ENCODE measurements at regions not wholly inside any gene's neighbourhood (a gene's known extent, or its start where the extent isn't known, plus 50 kb on each side); places are given as distances from the start of the nearest gene placed in this dataset.
"Not testable (repeated sequence)": the region's sequence is repeated elsewhere in the genome, so short reads cannot be mapped to it uniquely, and the experiment has no call there.

GRCh38 chr2:190742431-190742830, 93.5 kb downstream of the NAB1 start:
- Mint-ChIP-seq H3K36me3 (peaks cover 6% of the 10 kb centered on the region), H3K27ac (no peak overlapping the region), H3K4me3 (no peak overlapping the region), H3K27me3 (peaks cover 9% of the 10 kb centered on the region), H3K4me1 (no peaks in the 10 kb centered on the region), H3K9me3 (no peaks in the 10 kb centered on the region)
- POLR2A ChIA-PET, result no interaction called here
- no peak for ATAC-seq (ENCODE audit: low read depth)
- DNase-seq, result no peak

GRCh38 chr2:190744041-190744440, 95.2 kb downstream of the NAB1 start:
- peaks cover 6% of the 10 kb centered on the region for H3K27me3 Mint-ChIP-seq
- no peak for DNase-seq
- H3K4me1 Mint-ChIP-seq, result no peaks in the 10 kb centered on the region
- H3K4me3 Mint-ChIP-seq, result no peak overlapping the region
- no peak for ATAC-seq (ENCODE audit: low read depth)
- no peaks in the 10 kb centered on the region for H3K9me3 Mint-ChIP-seq
- POLR2A ChIA-PET, result no interaction called here
- H3K36me3 Mint-ChIP-seq, result peaks cover 6% of the 10 kb centered on the region
- no peak overlapping the region for H3K27ac Mint-ChIP-seq

GRCh38 chr2:190746971-190747761, 98.3 kb downstream of the NAB1 start:
- Mint-ChIP-seq H3K36me3 (peaks cover 2% of the 10 kb centered on the region), H3K9me3 (no peaks in the 10 kb centered on the region), H3K27me3 (peaks cover 6% of the 10 kb centered on the region), H3K27ac (no peak overlapping the region), H3K4me1 (no peaks in the 10 kb centered on the region), H3K4me3 (no peak overlapping the region)
- ATAC-seq (ENCODE audit: low read depth) (no peak), DNase-seq (no peak)
- POLR2A ChIA-PET, result no interaction called here

- no peak overlapping the region for H3K27ac Mint-ChIP-seq
- POLR2A ChIA-PET, result no interaction called here
- H3K9me3 Mint-ChIP-seq, result no peaks in the 10 kb centered on the region
- no peak for DNase-seq
- peaks cover 5% of the 10 kb centered on the region for H3K27me3 Mint-ChIP-seq
- no peak for ATAC-seq (ENCODE audit: low read depth)
- no peak overlapping the region for H3K4me3 Mint-ChIP-seq
- no peaks in the 10 kb centered on the region for H3K4me1 Mint-ChIP-seq
- H3K36me3 Mint-ChIP-seq, result peaks cover 2% of the 10 kb centered on the region
These were observed 100.1 kb downstream of the NAB1 start for GRCh38 chr2:190748966-190749365.

GRCh38 chr2:190755772-190756415, 107.0 kb downstream of the NAB1 start:
- Mint-ChIP-seq H3K9me3 (no peaks in the 10 kb centered on the region), H3K27ac (no peak overlapping the region), H3K4me1 (peaks cover 11% of the 10 kb centered on the region), H3K36me3 (no peaks in the 10 kb centered on the region), H3K27me3 (no peaks in the 10 kb centered on the region), H3K4me3 (no peak overlapping the region)
- DNase-seq, result no peak
- POLR2A ChIA-PET, result no interaction called here
- ATAC-seq (ENCODE audit: low read depth), result no peak

GRCh38 chr2:190759749-190760213, 110.9 kb downstream of the NAB1 start:
- peaks cover 13% of the 10 kb centered on the region for H3K4me1 Mint-ChIP-seq
- no peaks in the 10 kb centered on the region for H3K9me3 Mint-ChIP-seq
- H3K27ac Mint-ChIP-seq, result no peak overlapping the region
- H3K4me3 Mint-ChIP-seq, result no peak overlapping the region
- no peak for DNase-seq
- ATAC-seq (ENCODE audit: low read depth), result no peak
- POLR2A ChIA-PET, result no interaction called here
- H3K27me3 Mint-ChIP-seq, result peaks cover 2% of the 10 kb centered on the region
- no peaks in the 10 kb centered on the region for H3K36me3 Mint-ChIP-seq

- ATAC-seq (ENCODE audit: low read depth); POLR2A ChIA-PET; H3K9me3 Mint-ChIP-seq; H3K36me3 Mint-ChIP-seq; H3K27me3 Mint-ChIP-seq: not testable (repeated sequence)
- H3K27ac Mint-ChIP-seq, result peak overlapping the region; percentile 31
- peaks cover 13% of the 10 kb centered on the region for H3K4me1 Mint-ChIP-seq
- peak; percentile 38 for DNase-seq
- H3K4me3 Mint-ChIP-seq, result peak overlapping the region; percentile 67
These were observed 111.7 kb downstream of the NAB1 start for GRCh38 chr2:190760353-190761150.

GRCh38 chr2:190761216-190761615, 112.3 kb downstream of the NAB1 start:
- Mint-ChIP-seq H3K4me1 (peaks cover 12% of the 10 kb centered on the region), H3K4me3 (peak overlapping the region; percentile 59)
- DNase-seq; H3K27me3 Mint-ChIP-seq; H3K27ac Mint-ChIP-seq; H3K9me3 Mint-ChIP-seq; H3K36me3 Mint-ChIP-seq; ATAC-seq (ENCODE audit: low read depth): not testable (repeated sequence)
- POLR2A ChIA-PET, result interaction anchor here (0.6 kb wide), 1 partner anchor 9 kb away, joined by 3 read pairs; no protein-coding TSS in a partner anchor

GRCh38 chr2:190762566-190762965, 113.7 kb downstream of the NAB1 start:
- POLR2A ChIA-PET, result no interaction called here

GRCh38 chr2:190763100-190763499, 114.2 kb downstream of the NAB1 start:
- DNase-seq, result no peak
- Mint-ChIP-seq H3K4me3 (no peak overlapping the region), H3K27me3 (peaks cover 2% of the 10 kb centered on the region), H3K36me3 (no peaks in the 10 kb centered on the region), H3K27ac (no peak overlapping the region), H3K4me1 (peaks cover 11% of the 10 kb centered on the region), H3K9me3 (no peaks in the 10 kb centered on the region)
- ATAC-seq (ENCODE audit: low read depth), result no peak
- POLR2A ChIA-PET, result no interaction called here

More at GRCh38 chr2:190762566-190762965, 113.7 kb downstream of the NAB1 start:
- no peak overlapping the region for H3K27ac Mint-ChIP-seq
- ATAC-seq (ENCODE audit: low read depth) (no peak), DNase-seq (no peak)
- peaks cover 11% of the 10 kb centered on the region for H3K4me1 Mint-ChIP-seq
- no peaks in the 10 kb centered on the region for H3K36me3 Mint-ChIP-seq
- no peaks in the 10 kb centered on the region for H3K9me3 Mint-ChIP-seq
- H3K27me3 Mint-ChIP-seq, result peaks cover 2% of the 10 kb centered on the region
- no peak overlapping the region for H3K4me3 Mint-ChIP-seq

GRCh38 chr2:190763901-190764514, 115.1 kb downstream of the NAB1 start:
- peaks cover 11% of the 10 kb centered on the region for H3K4me1 Mint-ChIP-seq
- no peak for DNase-seq
- H3K27ac Mint-ChIP-seq, result no peak overlapping the region
- H3K27me3 Mint-ChIP-seq, result peaks cover 2% of the 10 kb centered on the region
- POLR2A ChIA-PET, result no interaction called here
- H3K36me3 Mint-ChIP-seq, result no peaks in the 10 kb centered on the region
- ATAC-seq (ENCODE audit: low read depth), result no peak
- H3K9me3 Mint-ChIP-seq, result no peaks in the 10 kb centered on the region
- H3K4me3 Mint-ChIP-seq, result no peak overlapping the region

GRCh38 chr2:190765386-190766173, 115.0 kb upstream of the GLS start:
- no peak for ATAC-seq (ENCODE audit: low read depth)
- DNase-seq, result no peak
- POLR2A ChIA-PET, result no interaction called here
- Mint-ChIP-seq H3K4me1 (peaks cover 2% of the 10 kb centered on the region), H3K9me3 (no peaks in the 10 kb centered on the region), H3K27ac (no peak overlapping the region), H3K36me3 (no peaks in the 10 kb centered on the region), H3K4me3 (no peak overlapping the region), H3K27me3 (peaks cover 4% of the 10 kb centered on the region)

- H3K27ac Mint-ChIP-seq, result no peak overlapping the region
- ATAC-seq (ENCODE audit: low read depth), result no peak
- H3K4me3 Mint-ChIP-seq, result no peak overlapping the region
- no peaks in the 10 kb centered on the region for H3K9me3 Mint-ChIP-seq
- H3K4me1 Mint-ChIP-seq, result peaks cover 1% of the 10 kb centered on the region
- peaks cover 4% of the 10 kb centered on the region for H3K27me3 Mint-ChIP-seq
- H3K36me3 Mint-ChIP-seq, result no peaks in the 10 kb centered on the region
- POLR2A ChIA-PET, result no interaction called here
- DNase-seq, result no peak
These were observed 114.4 kb upstream of the GLS start for GRCh38 chr2:190766174-190766572.
